ENCODE measurements at regions not wholly inside any gene's neighbourhood (a gene's known extent, or its start where the extent isn't known, plus 50 kb on each side); places are given as distances from the start of the nearest gene placed in this dataset.
"Not testable (repeated sequence)": the region's sequence is repeated elsewhere in the genome, so short reads cannot be mapped to it uniquely, and the experiment has no call there.

DNA sequence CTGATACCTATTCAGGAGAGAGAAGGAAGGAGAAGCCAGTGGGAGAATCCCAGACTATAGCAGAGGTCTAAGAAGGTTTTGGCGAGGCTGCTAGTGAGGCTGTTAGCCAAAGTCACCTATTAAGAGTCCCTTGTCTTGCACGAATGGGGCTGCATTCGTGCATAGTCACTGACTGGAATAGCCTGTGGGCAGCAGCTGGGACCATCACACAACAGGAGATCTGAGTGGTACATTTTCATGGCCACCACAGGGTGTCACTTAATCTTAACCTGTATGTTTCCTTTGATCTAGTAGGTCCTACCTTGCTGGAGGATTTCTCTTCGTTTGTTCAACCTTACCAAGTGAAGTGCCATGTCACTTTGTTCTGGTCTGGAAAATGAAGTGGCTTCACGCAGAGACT is 319.9 kb downstream of the BMPER start:
- WGBS (ENCODE audit: insufficient coverage, low coverage, missing lambda C conversion rate) = 0% methylated on average over 4 of the region's 5 CpGs
- in situ Hi-C loops (cut with MboI) = no loop called here
- Histone ChIP-seq H3K4me2 (ENCODE audit: insufficient read depth, low read length) (no peak overlapping the region), H3K9me1 (ENCODE audit: control insufficient read depth, insufficient read depth, low read length) (no peaks in the 10 kb centered on the region), H3K4me1 (replicated peaks in 1 of 2; ENCODE audit: control insufficient read depth in 2 of 2, insufficient read depth in 2 of 2, low read length in 2 of 2) (no peaks in the 10 kb centered on the region), H3K27me3 (ENCODE audit: control insufficient read depth in 2 of 2, insufficient read depth in 2 of 2, low read length in 2 of 2) (no peaks in the 10 kb centered on the region), H3K9ac (ENCODE audit: insufficient read depth in 1 of 2, low read depth in 2 of 2, low read length in 2 of 2) (no peak overlapping the region), H3K4me3 (no peak overlapping the region), H3K27ac (ENCODE audit: extremely low read depth, low read depth, low read length) (no peak overlapping the region), H3K9me3 (replicated peaks; ENCODE audit: control insufficient read depth, insufficient read depth, low read depth, low read length) (no peaks in the 10 kb centered on the region), H3K79me2 (ENCODE audit: control insufficient read depth, insufficient read depth, low read length) (no peaks in the 10 kb centered on the region), H3K36me3 (ENCODE audit: control insufficient read depth, insufficient read depth, low read length) (no peaks in the 10 kb centered on the region), H4K20me1 (replicated peaks; ENCODE audit: control insufficient read depth, insufficient read depth, low read length) (no peaks in the 10 kb centered on the region), H2AFZ (ENCODE audit: low read depth, low read length) (no peak overlapping the region)
- ATAC-seq (no peak), FAIRE-seq (no peak), DNase-seq (ENCODE audit: extremely low read depth in 1 of 4, low spot score in 3 of 4) (no peak)
- no TSS peak for BruUV-seq (replicated peaks)
- ChIA-PET CTCF (ENCODE audit: low intra/inter-chr PET ratio) (no interaction called here), POLR2A (no interaction called here)
- TF ChIP-seq TAF9B (IDR thresholded peaks at IDR 0.05; ENCODE audit: partially characterized antibody) (no peak), PREB (CRISPR knock-in tag; IDR thresholded peaks at IDR 0.05) (no peak), BACH1 (tag; IDR thresholded peaks at IDR 0.05) (no peak)
- intact Hi-C loops (cut with micrococcal nuclease) = no loop called here

DNA sequence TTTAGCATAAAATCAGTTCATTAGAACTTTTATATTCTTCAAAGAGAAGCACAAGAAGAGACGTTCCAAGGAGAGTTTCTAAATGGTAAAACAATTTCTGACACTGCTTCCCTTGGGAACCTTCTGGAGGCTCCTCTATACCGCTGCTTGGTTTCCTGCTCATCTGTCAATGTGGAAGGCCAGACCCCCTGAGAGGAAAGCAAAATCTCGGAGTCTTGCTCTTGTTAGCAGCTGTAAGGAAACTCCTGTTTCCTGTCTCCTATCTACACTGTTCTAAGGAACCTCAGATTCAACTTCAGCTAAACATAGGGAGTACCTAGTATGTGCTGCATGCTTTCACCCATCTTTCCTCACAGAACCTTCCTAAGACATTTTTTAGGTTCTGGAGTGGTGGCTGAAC is 322.2 kb downstream of the BMPER start:
- ChIA-PET CTCF (ENCODE audit: low intra/inter-chr PET ratio) (no interaction called here), POLR2A (no interaction called here)
- no TSS peak for BruUV-seq (replicated peaks)
- ATAC-seq (no peak), DNase-seq (ENCODE audit: extremely low read depth in 1 of 4, low spot score in 3 of 4) (no peak), FAIRE-seq (no peak)
- Histone ChIP-seq H3K9me1 (ENCODE audit: control insufficient read depth, insufficient read depth, low read length) (no peaks in the 10 kb centered on the region), H3K9ac (ENCODE audit: insufficient read depth in 1 of 2, low read depth in 2 of 2, low read length in 2 of 2) (no peak overlapping the region), H3K27me3 (ENCODE audit: control insufficient read depth in 2 of 2, insufficient read depth in 2 of 2, low read length in 2 of 2) (no peaks in the 10 kb centered on the region), H3K79me2 (ENCODE audit: control insufficient read depth, insufficient read depth, low read length) (no peaks in the 10 kb centered on the region), H3K27ac (ENCODE audit: extremely low read depth, low read depth, low read length) (no peak overlapping the region), H4K20me1 (replicated peaks; ENCODE audit: control insufficient read depth, insufficient read depth, low read length) (no peaks in the 10 kb centered on the region), H3K4me1 (replicated peaks in 1 of 2; ENCODE audit: control insufficient read depth in 2 of 2, insufficient read depth in 2 of 2, low read length in 2 of 2) (no peaks in the 10 kb centered on the region), H3K4me2 (ENCODE audit: insufficient read depth, low read length) (no peak overlapping the region), H2AFZ (ENCODE audit: low read depth, low read length) (no peak overlapping the region), H3K4me3 (no peak overlapping the region), H3K9me3 (replicated peaks; ENCODE audit: control insufficient read depth, insufficient read depth, low read depth, low read length) (no peaks in the 10 kb centered on the region), H3K36me3 (ENCODE audit: control insufficient read depth, insufficient read depth, low read length) (no peaks in the 10 kb centered on the region)
- TF ChIP-seq RBM22 (IDR thresholded peaks at IDR 0.05; ENCODE audit: low read depth, low read length, poor library complexity, severe bottlenecking) (no peak), ZNF699 (CRISPR knock-in tag; IDR thresholded peaks at IDR 0.05; ENCODE audit: insufficient replicate concordance) (no peak), POLR3A (IDR thresholded peaks at IDR 0.05; ENCODE audit: borderline replicate concordance, extremely low read depth, insufficient read depth, insufficient read length) (no peak)
- intact Hi-C loops (cut with micrococcal nuclease) = no loop called here
- 2% methylated on average over 3 of the region's 3 CpGs for WGBS (ENCODE audit: insufficient coverage, low coverage, missing lambda C conversion rate)
- in situ Hi-C loops (cut with MboI) = no loop called here

DNA sequence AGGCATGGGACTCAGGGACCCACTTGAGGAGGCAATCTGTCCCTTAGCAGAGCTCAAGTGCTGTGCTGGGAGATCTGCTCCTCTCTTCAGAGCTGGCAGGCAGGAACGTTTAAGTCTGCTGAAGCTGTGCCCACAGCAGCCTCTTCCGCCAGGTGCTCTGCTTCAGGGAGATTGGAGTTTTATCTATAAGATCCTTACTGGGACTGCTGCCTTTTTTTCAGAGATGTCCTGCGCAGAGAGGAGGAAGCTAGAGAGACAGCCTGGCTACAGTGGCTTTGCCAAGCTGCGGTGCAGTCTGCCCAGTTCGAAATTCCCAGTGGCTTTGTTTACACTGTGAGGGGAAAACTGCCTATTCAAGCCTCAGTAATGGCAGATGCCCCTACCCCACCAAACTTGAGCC is 329.8 kb downstream of the BMPER start:
- WGBS (ENCODE audit: insufficient coverage, low coverage, missing lambda C conversion rate) = 6% methylated on average over 5 of the region's 5 CpGs
- H3K36me3 ChIP-seq (ENCODE audit: control insufficient read depth, insufficient read depth, low read length); POLR2A ChIA-PET; DNase-seq (ENCODE audit: extremely low read depth in 1 of 4, low spot score in 3 of 4); H2AFZ ChIP-seq (ENCODE audit: low read depth, low read length); H3K9me1 ChIP-seq (ENCODE audit: control insufficient read depth, insufficient read depth, low read length); in situ Hi-C loops (cut with MboI); H3K9ac ChIP-seq (ENCODE audit: insufficient read depth in 1 of 2, low read depth in 2 of 2, low read length in 2 of 2); CTCF ChIA-PET (ENCODE audit: low intra/inter-chr PET ratio); intact Hi-C loops (cut with micrococcal nuclease); H3K27ac ChIP-seq (ENCODE audit: extremely low read depth, low read depth, low read length); H3K27me3 ChIP-seq (ENCODE audit: control insufficient read depth in 2 of 2, insufficient read depth in 2 of 2, low read length in 2 of 2); H3K4me3 ChIP-seq; H3K9me3 ChIP-seq (replicated peaks; ENCODE audit: control insufficient read depth, insufficient read depth, low read depth, low read length); H3K4me2 ChIP-seq (ENCODE audit: insufficient read depth, low read length); H3K4me1 ChIP-seq (replicated peaks in 1 of 2; ENCODE audit: control insufficient read depth in 2 of 2, insufficient read depth in 2 of 2, low read length in 2 of 2); ATAC-seq; H3K79me2 ChIP-seq (ENCODE audit: control insufficient read depth, insufficient read depth, low read length); BruUV-seq (replicated peaks); H4K20me1 ChIP-seq (replicated peaks; ENCODE audit: control insufficient read depth, insufficient read depth, low read length); FAIRE-seq: not testable (repeated sequence)
